Left kidney (tissue), 1 donor: ENCODE measurements at regions not wholly inside any gene's neighbourhood (a gene's known extent, or its start where the extent isn't known, plus 50 kb on each side); places are given as distances from the start of the nearest gene placed in this dataset.
"Not testable (repeated sequence)": the region's sequence is repeated elsewhere in the genome, so short reads cannot be mapped to it uniquely, and the experiment has no call there.

Source experiments
- DNase-seq: peaks from one replicate; pipeline ENCODE4 v3.0.0-alpha.2; 2013

DNA sequence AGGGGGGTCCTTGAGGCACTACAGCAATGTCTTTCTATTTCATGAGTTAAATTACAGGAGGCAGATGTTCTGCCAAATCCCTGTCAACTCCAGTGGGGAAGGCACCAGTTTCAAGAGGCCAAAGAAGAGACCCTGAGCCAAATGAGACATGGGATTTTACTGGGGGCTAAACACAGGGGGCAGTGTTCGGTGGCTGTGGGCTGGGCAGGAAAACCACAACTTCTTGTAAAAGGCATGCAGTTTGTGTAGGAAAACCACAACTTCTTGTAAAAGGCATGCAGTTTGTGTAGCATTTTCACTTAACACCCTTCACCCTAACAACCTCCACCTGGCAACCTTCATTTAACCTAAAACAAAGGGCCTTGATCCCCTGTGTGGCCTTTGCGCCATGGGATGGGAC, 61.0 kb downstream of the POLR2M start:
- DNase-seq: no peak

DNA sequence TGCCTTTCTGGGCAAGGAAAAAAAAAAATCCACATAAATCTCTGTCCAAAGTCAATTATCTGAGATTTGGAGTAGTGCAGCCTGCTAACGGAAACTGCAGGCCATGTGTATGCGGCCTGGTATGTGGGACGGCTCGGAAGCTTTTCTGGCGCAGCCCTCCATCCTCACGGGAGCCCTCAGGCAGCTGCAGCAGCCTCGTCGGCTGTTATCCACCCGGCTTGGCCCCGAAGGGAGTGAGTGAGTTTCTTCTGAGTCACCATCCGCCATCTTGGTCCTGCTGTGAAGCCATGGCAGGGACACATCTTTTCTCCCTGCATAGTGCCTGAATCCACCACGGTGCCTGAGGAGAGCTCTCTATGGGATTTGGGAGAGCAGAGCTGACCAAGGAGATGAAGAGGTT, 62.8 kb downstream of the POLR2M start:
- no peak for DNase-seq

DNA sequence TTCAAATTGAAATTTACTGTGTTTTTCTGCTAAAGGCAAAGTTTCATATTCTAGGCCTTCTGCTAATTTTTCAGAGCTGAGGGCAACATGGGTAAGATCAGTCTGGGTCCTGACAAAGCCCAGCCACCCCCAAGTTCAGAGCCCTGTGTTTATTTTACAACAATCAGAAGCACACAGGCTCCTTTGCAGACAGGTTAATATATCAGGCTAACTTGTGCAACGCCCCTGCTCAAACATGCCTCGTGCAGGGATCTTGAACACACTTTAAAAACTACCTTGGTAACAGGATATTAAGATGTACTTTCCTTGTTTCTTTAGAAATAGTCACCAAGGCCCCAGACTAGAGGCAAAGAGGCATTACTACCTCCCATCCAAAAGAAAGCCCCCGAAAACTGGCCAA, 64.0 kb downstream of the POLR2M start:
- no peak for DNase-seq

GRCh38 chr15:57772223-57772957, 65.9 kb downstream of the POLR2M start:
- no peak for DNase-seq

GRCh38 chr15:57773051-57773450, 66.5 kb downstream of the POLR2M start:
- DNase-seq: no peak

DNA sequence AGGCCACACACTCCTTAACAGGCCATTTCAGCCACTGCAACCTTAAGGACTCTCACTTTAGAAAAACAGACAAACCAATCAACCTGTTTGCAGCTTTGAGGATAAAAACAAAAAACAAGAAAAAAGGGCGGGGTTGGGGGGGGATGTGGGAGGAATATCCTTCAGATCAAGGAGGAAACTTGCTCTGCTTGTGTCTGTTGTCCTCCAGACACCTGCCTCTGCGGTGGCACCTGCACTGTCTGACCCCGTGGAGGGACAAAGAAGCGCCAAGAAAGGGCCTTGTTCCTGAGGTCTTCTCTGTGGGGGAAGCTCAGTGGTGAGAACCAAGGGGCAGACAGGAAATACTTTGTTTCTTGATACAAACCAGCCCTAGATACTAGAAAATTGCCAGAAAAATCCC, 70.5 kb downstream of the POLR2M start:
- DNase-seq: no peak

DNA sequence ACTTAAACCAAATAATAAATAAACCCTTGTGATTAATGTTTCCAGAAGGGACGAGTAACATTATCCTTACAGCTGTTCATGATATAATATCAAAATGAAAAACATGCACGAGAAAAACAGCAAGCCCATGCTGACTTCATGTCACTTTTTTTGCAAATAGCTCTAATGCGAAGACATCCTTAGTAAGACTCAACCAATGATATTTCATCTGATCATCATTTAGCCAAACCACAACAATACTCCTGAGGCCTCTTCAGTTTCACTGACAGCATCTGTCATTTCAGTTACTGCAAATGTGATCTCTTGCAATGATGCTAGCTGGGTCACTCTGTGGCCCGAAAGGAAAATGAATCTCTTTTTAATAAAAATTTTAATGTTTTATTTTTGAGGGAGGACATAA, 74.0 kb downstream of the POLR2M start:
- DNase-seq: no peak

- no peak for DNase-seq
Measured at GRCh38 chr15:57782731-57783130, 76.2 kb downstream of the POLR2M start.

- DNase-seq: no peak
Measured at GRCh38 chr15:57784081-57784511, 77.6 kb downstream of the POLR2M start.

GRCh38 chr15:57785039-57785438, 78.5 kb downstream of the POLR2M start:
- no peak for DNase-seq

GRCh38 chr15:57785959-57786358, 79.4 kb downstream of the POLR2M start:
- DNase-seq: no peak

DNA sequence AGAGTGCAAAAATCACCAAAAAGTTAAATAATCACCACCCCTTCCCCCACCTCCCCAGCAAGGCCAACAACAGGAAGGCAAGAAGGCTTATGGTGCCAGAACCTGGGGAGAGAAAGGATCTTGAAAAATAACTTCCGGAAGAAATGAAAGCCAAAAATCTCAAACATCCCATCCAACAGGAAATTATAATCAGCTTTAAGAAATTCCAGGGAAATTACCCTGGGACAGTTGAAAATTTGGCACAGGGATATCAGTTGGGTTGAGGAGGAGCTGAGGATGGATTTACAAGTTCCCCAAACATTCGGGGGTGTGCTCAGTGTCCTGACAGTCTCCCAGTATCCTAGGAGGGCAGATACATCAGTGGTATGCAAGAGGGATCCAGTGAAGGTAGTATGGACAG, 82.7 kb downstream of the POLR2M start:
- no peak for DNase-seq

GRCh38 chr15:57792724-57793449, 86.4 kb downstream of the POLR2M start:
- no peak for DNase-seq

- DNase-seq: no peak
Measured at GRCh38 chr15:57795261-57795660, 88.7 kb downstream of the POLR2M start.

- no peak for DNase-seq
Measured at GRCh38 chr15:57796146-57796545, 89.6 kb downstream of the POLR2M start.

DNA sequence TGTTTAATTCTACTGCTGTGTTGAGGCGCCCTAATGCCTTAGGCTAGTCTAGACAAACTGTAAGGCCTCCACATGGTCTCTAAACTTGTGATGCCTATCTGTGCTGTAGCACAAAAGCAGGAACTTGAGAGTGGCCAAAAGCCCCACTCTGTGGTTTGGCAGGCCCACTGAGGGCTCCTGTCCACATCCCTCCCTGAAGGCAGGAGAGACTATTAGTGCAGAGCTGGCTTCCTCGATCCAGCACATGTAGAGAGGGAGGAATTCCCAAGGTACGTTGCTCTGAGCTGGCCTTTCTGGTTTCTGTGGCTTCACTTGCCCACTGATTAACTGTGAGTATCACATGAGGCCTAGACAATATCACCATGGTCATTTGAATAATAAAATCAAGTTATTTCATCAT, 90.6 kb downstream of the POLR2M start:
- no peak for DNase-seq

- no peak for DNase-seq
Measured at GRCh38 chr15:57797568-57798267, 91.2 kb downstream of the POLR2M start.

DNA sequence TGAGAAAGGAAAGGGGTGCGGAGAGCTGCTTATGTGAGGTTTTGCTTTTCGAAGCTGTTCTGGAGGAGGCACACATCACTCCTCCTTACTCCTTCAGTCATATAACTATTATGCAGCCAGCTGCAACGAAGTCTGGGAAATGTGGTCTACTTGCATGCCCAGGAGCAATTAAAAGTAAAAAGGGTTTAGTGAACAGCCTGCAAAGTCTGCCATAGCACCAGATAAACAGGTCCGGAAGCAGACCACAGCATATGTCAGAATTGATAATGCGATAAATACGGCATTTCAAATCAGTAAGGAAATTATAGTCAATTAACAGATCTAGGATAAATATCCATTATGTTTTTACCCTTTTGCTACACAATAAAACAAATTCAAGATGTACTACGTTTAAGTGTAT, 99.5 kb downstream of the POLR2M start:
- no peak for DNase-seq

DNA sequence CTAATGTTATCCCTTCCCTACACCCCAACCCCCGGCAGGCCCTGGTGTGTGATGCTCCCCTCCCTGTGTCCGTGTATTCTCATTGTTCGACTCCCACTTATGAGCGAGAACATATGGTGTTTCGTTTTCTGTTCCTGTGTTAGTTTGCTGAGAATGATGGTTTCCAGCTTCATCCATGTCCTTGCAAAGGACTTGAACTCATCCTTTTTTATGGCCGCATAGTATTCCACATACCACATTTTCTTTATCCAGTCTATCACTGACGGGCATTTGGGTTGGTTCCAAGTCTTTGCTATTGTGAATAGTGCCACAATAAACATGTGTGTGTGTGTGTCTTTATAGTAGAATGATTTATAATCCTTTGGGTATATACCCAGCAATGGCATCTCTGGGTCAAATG, 102.8 kb downstream of the POLR2M start:
- DNase-seq: not testable (repeated sequence)

DNA sequence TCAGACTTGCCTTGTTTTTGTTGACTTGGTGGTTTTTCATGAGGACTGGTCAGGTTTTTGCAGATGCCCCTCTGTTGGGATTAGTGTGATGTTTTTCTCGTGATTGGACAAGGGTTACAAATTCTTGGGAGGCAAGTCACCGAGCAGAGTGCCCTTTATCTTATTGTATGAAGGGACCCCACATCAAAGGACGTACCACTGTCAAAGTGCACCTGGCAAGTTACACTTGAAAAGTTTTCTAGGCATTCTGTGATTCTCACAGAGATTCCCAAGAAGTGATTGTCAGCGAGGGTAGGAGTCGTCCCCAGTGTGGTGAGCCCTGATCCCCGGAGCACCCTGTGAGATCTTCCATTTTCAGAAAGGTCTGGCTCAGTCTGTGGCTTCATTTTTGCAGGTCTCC, 110.1 kb downstream of the POLR2M start:
- no peak for DNase-seq

- DNase-seq: no peak
Measured at GRCh38 chr15:57819646-57820045, 113.1 kb downstream of the POLR2M start.

DNA sequence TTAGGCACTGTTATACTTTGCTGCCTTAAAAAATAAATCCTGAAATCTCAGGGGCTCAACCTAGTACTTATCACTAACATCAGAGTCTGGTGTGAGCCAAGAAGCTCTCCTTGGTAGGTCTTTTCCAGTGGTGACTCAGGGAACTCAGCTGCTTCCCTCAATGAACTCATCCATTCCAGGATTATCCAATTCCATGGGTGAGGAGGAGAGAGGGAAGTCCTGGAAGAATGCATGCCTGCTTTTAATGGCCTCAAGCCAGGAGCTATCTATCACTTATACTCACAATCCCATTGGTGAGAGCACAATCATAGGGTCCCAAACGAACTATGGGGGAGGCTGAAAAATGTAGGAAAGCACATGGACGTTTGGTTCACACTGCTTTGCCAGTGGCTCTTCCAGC, 113.6 kb downstream of the POLR2M start:
- no peak for DNase-seq

GRCh38 chr15:57821826-57822225, 115.3 kb downstream of the POLR2M start:
- DNase-seq: no peak
